ENCODE measurements at regions not wholly inside any gene's neighbourhood (a gene's known extent, or its start where the extent isn't known, plus 50 kb on each side); places are given as distances from the start of the nearest gene placed in this dataset.

GRCh38 chr6:88268508-88268907 lies 102.4 kb upstream of the CNR1 start:
- Histone ChIP-seq H3K36me3 (ENCODE audit: control insufficient read depth, insufficient read depth, low read length) (no peaks in the 10 kb centered on the region), H3K9me3 (ENCODE audit: control insufficient read depth, low read length) (no peaks in the 10 kb centered on the region), H3K27me3 (ENCODE audit: control insufficient read depth, insufficient read depth, low read length, poor library complexity, severe bottlenecking) (no peaks in the 10 kb centered on the region), H3K4me1 (ENCODE audit: control insufficient read depth, insufficient read depth, low read length) (no peaks in the 10 kb centered on the region), H3K4me3 (ENCODE audit: low read length) (no peak overlapping the region), H3K27ac (ENCODE audit: low read depth, low read length) (no peak overlapping the region), H3K9ac (ENCODE audit: extremely low read depth, low read length, poor library complexity, severe bottlenecking) (no peak overlapping the region)
- H3K4me3 Mint-ChIP-seq, result no peak overlapping the region
- no peaks in the 10 kb centered on the region for H3K9me3 Mint-ChIP-seq
- no peak for DNase-seq
- H3K27me3 Mint-ChIP-seq (ENCODE audit: insufficient read depth), result no peaks in the 10 kb centered on the region
- no peak for TF ChIP-seq CTCF (conservative IDR thresholded peaks at IDR 0.05)
- H3K36me3 Mint-ChIP-seq (ENCODE audit: low read depth), result no peaks in the 10 kb centered on the region
- no peak overlapping the region for H3K27ac Mint-ChIP-seq
- WGBS, 2 experiments (ENCODE audit: insufficient coverage in 1 of 2, insufficient read length in 1 of 2), result 72 to 87% methylated on average over 4 to 7 of the region's 7 CpGs
- no peaks in the 10 kb centered on the region for H3K4me1 Mint-ChIP-seq

- Histone ChIP-seq H3K9me3 (ENCODE audit: control insufficient read depth, low read length) (no peaks in the 10 kb centered on the region), H3K27ac (ENCODE audit: low read depth, low read length) (no peak overlapping the region), H3K9ac (ENCODE audit: extremely low read depth, low read length, poor library complexity, severe bottlenecking) (no peak overlapping the region), H3K36me3 (ENCODE audit: control insufficient read depth, insufficient read depth, low read length) (no peaks in the 10 kb centered on the region), H3K27me3 (ENCODE audit: control insufficient read depth, insufficient read depth, low read length, poor library complexity, severe bottlenecking) (no peaks in the 10 kb centered on the region), H3K4me3 (ENCODE audit: low read length) (no peak overlapping the region), H3K4me1 (ENCODE audit: control insufficient read depth, insufficient read depth, low read length) (no peaks in the 10 kb centered on the region)
- TF ChIP-seq CTCF (conservative IDR thresholded peaks at IDR 0.05), result no peak
- Mint-ChIP-seq H3K9me3 (no peaks in the 10 kb centered on the region), H3K27me3 (ENCODE audit: insufficient read depth) (no peaks in the 10 kb centered on the region), H3K27ac (no peak overlapping the region), H3K4me1 (no peaks in the 10 kb centered on the region), H3K36me3 (ENCODE audit: low read depth) (no peaks in the 10 kb centered on the region), H3K4me3 (no peak overlapping the region)
- DNase-seq, result no peak
Observed at GRCh38 chr6:88266126-88266525, 100.0 kb upstream of the CNR1 start.

GRCh38 chr6:88263591-88263990 lies 97.4 kb upstream of the CNR1 start:
- no peaks in the 10 kb centered on the region for H3K36me3 ChIP-seq (ENCODE audit: control insufficient read depth, insufficient read depth, low read length)
- Mint-ChIP-seq H3K27ac (no peak overlapping the region), H3K36me3 (ENCODE audit: low read depth) (no peaks in the 10 kb centered on the region), H3K27me3 (ENCODE audit: insufficient read depth) (no peaks in the 10 kb centered on the region), H3K4me1 (no peaks in the 10 kb centered on the region), H3K4me3 (no peak overlapping the region), H3K9me3 (no peaks in the 10 kb centered on the region)
- no peak overlapping the region for H3K4me3 ChIP-seq (ENCODE audit: low read length)
- WGBS, 2 experiments (ENCODE audit: insufficient coverage in 1 of 2, insufficient read length in 1 of 2), result 67 to 80% methylated on average over 3 of the region's 3 CpGs
- no peaks in the 10 kb centered on the region for H3K4me1 ChIP-seq (ENCODE audit: control insufficient read depth, insufficient read depth, low read length)
- no peaks in the 10 kb centered on the region for H3K9me3 ChIP-seq (ENCODE audit: control insufficient read depth, low read length)
- H3K9ac ChIP-seq (ENCODE audit: extremely low read depth, low read length, poor library complexity, severe bottlenecking), result no peak overlapping the region
- peak; percentile 67 for DNase-seq
- TF ChIP-seq CTCF (conservative IDR thresholded peaks at IDR 0.05), result no peak
- H3K27ac ChIP-seq (ENCODE audit: low read depth, low read length), result peak overlapping the region; percentile 38
- H3K27me3 ChIP-seq (ENCODE audit: control insufficient read depth, insufficient read depth, low read length, poor library complexity, severe bottlenecking), result no peaks in the 10 kb centered on the region

Measured in endodermal cell (in vitro differentiated cells).